ENCODE measurements at regions not wholly inside any gene's neighbourhood (a gene's known extent, or its start where the extent isn't known, plus 50 kb on each side); places are given as distances from the start of the nearest gene placed in this dataset.

GRCh38 chr20:60808701-60809100 lies 443.4 kb upstream of the CDH4 start:
- DNase-seq: no peak

GRCh38 chr20:60810561-60810960 lies 441.5 kb upstream of the CDH4 start:
- no peak for DNase-seq

- no peak for DNase-seq
Measured at GRCh38 chr20:60812561-60812960, 439.5 kb upstream of the CDH4 start.

- DNase-seq: no peak
Measured at GRCh38 chr20:60813066-60813465, 439.0 kb upstream of the CDH4 start.

- DNase-seq: no peak
Measured at GRCh38 chr20:60815656-60816055, 436.4 kb upstream of the CDH4 start.

- no peak for DNase-seq
Measured at GRCh38 chr20:60816901-60817300, 435.2 kb upstream of the CDH4 start.

- DNase-seq: no peak
Measured at GRCh38 chr20:60817891-60818290, 434.2 kb upstream of the CDH4 start.

GRCh38 chr20:60819511-60819910 lies 432.6 kb upstream of the CDH4 start:
- no peak for DNase-seq

- no peak for DNase-seq
Measured at GRCh38 chr20:60820149-60820548, 431.9 kb upstream of the CDH4 start.

GRCh38 chr20:60820918-60821317 lies 431.1 kb upstream of the CDH4 start:
- no peak for DNase-seq

- DNase-seq: no peak
Measured at GRCh38 chr20:60822699-60823607, 429.1 kb upstream of the CDH4 start.

- no peak for DNase-seq
Measured at GRCh38 chr20:60835876-60836275, 416.2 kb upstream of the CDH4 start.

- no peak for DNase-seq
Measured at GRCh38 chr20:60837173-60837770, 414.8 kb upstream of the CDH4 start.

- DNase-seq: no peak
Measured at GRCh38 chr20:60838297-60838696, 413.8 kb upstream of the CDH4 start.

GRCh38 chr20:60840971-60841370 lies 411.1 kb upstream of the CDH4 start:
- no peak for DNase-seq

- no peak for DNase-seq
Measured at GRCh38 chr20:60845146-60845545, 406.9 kb upstream of the CDH4 start.

GRCh38 chr20:60851826-60852704 lies 400.0 kb upstream of the CDH4 start:
- DNase-seq: peak in 1 of 4 experiments; percentile 4

GRCh38 chr20:60857708-60858107 lies 394.4 kb upstream of the CDH4 start:
- DNase-seq: peak in 1 of 4 experiments; percentile 2

- DNase-seq: no peak
Measured at GRCh38 chr20:60862601-60863000, 389.5 kb upstream of the CDH4 start.

GRCh38 chr20:60863548-60863947 lies 388.5 kb upstream of the CDH4 start:
- DNase-seq: no peak

- DNase-seq: no peak
Measured at GRCh38 chr20:60867589-60867988, 384.5 kb upstream of the CDH4 start.

GRCh38 chr20:60868316-60868891 lies 383.7 kb upstream of the CDH4 start:
- no peak for DNase-seq

GRCh38 chr20:60869087-60869486 lies 383.0 kb upstream of the CDH4 start:
- no peak for DNase-seq

Data from suppressor macrophage (primary cell).